ENCODE measurements at regions not wholly inside any gene's neighbourhood (a gene's known extent, or its start where the extent isn't known, plus 50 kb on each side); places are given as distances from the start of the nearest gene placed in this dataset.

- TF ChIP-seq GATA2 (IDR thresholded peaks at IDR 0.05; ENCODE audit: low read depth, low read length) (no peak), GATA3 (IDR thresholded peaks at IDR 0.05; ENCODE audit: low read depth, low read length) (no peak)
Observed at GRCh38 chr3:115512565-115513415, 110.5 kb upstream of the GAP43 start.

GRCh38 chr3:115513416-115513800 lies 109.9 kb upstream of the GAP43 start:
- TF ChIP-seq GATA2 (IDR thresholded peaks at IDR 0.05; ENCODE audit: low read depth, low read length) (no peak), GATA3 (IDR thresholded peaks at IDR 0.05; ENCODE audit: low read depth, low read length) (no peak)

- TF ChIP-seq GATA2 (IDR thresholded peaks at IDR 0.05; ENCODE audit: low read depth, low read length) (no peak), GATA3 (IDR thresholded peaks at IDR 0.05; ENCODE audit: low read depth, low read length) (no peak)
Observed at GRCh38 chr3:115517457-115518050, 105.8 kb upstream of the GAP43 start.

- TF ChIP-seq GATA3 (IDR thresholded peaks at IDR 0.05; ENCODE audit: low read depth, low read length), result no peak
- 0 out of 2 replicates have a peak, but pooled peaks have one; percentile 24 for TF ChIP-seq GATA2 (IDR thresholded peaks at IDR 0.05; ENCODE audit: low read depth, low read length)
Observed at GRCh38 chr3:115518100-115518852, 105.0 kb upstream of the GAP43 start.

GRCh38 chr3:115520241-115520640 lies 103.1 kb upstream of the GAP43 start:
- TF ChIP-seq GATA2 (IDR thresholded peaks at IDR 0.05; ENCODE audit: low read depth, low read length) (no peak), GATA3 (IDR thresholded peaks at IDR 0.05; ENCODE audit: low read depth, low read length) (no peak)

GRCh38 chr3:115520651-115521245 lies 102.6 kb upstream of the GAP43 start:
- TF ChIP-seq GATA3 (IDR thresholded peaks at IDR 0.05; ENCODE audit: low read depth, low read length) (no peak), GATA2 (IDR thresholded peaks at IDR 0.05; ENCODE audit: low read depth, low read length) (no peak)

- TF ChIP-seq GATA3 (IDR thresholded peaks at IDR 0.05; ENCODE audit: low read depth, low read length), result no peak
- TF ChIP-seq GATA2 (IDR thresholded peaks at IDR 0.05; ENCODE audit: low read depth, low read length), result no peak
Observed at GRCh38 chr3:115523458-115523857, 99.9 kb upstream of the GAP43 start.

GRCh38 chr3:115524549-115524948 lies 98.8 kb upstream of the GAP43 start:
- no peak for TF ChIP-seq GATA2 (IDR thresholded peaks at IDR 0.05; ENCODE audit: low read depth, low read length)
- no peak for TF ChIP-seq GATA3 (IDR thresholded peaks at IDR 0.05; ENCODE audit: low read depth, low read length)

- no peak for TF ChIP-seq GATA2 (IDR thresholded peaks at IDR 0.05; ENCODE audit: low read depth, low read length)
- TF ChIP-seq GATA3 (IDR thresholded peaks at IDR 0.05; ENCODE audit: low read depth, low read length), result no peak
Observed at GRCh38 chr3:115525731-115526130, 97.6 kb upstream of the GAP43 start.

- TF ChIP-seq GATA2 (IDR thresholded peaks at IDR 0.05; ENCODE audit: low read depth, low read length), result no peak
- no peak for TF ChIP-seq GATA3 (IDR thresholded peaks at IDR 0.05; ENCODE audit: low read depth, low read length)
Observed at GRCh38 chr3:115533218-115533617, 90.1 kb upstream of the GAP43 start.

- TF ChIP-seq GATA3 (IDR thresholded peaks at IDR 0.05; ENCODE audit: low read depth, low read length), result no peak
- TF ChIP-seq GATA2 (IDR thresholded peaks at IDR 0.05; ENCODE audit: low read depth, low read length), result no peak
Observed at GRCh38 chr3:115536171-115536570, 87.1 kb upstream of the GAP43 start.

- no peak for TF ChIP-seq GATA3 (IDR thresholded peaks at IDR 0.05; ENCODE audit: low read depth, low read length)
- no peak for TF ChIP-seq GATA2 (IDR thresholded peaks at IDR 0.05; ENCODE audit: low read depth, low read length)
Observed at GRCh38 chr3:115537669-115538068, 85.6 kb upstream of the GAP43 start.

- TF ChIP-seq GATA2 (IDR thresholded peaks at IDR 0.05; ENCODE audit: low read depth, low read length) (no peak), GATA3 (IDR thresholded peaks at IDR 0.05; ENCODE audit: low read depth, low read length) (no peak)
Observed at GRCh38 chr3:115547207-115547606, 76.1 kb upstream of the GAP43 start.

- TF ChIP-seq GATA3 (IDR thresholded peaks at IDR 0.05; ENCODE audit: low read depth, low read length), result no peak
- no peak for TF ChIP-seq GATA2 (IDR thresholded peaks at IDR 0.05; ENCODE audit: low read depth, low read length)
Observed at GRCh38 chr3:115548611-115549010, 74.7 kb upstream of the GAP43 start.

All from SH-SY5Y (cell line).